Activated CD4-positive, alpha-beta T cell treated with anti-CD3 and anti-CD28 coated beads for 48 hours (primary cell): ENCODE measurements at regions not wholly inside any gene's neighbourhood (a gene's known extent, or its start where the extent isn't known, plus 50 kb on each side); places are given as distances from the start of the nearest gene placed in this dataset.

Source experiments
- DNase-seq: peaks from one replicate; pipeline ENCODE4 v3.0.0-alpha.2; 2020

DNA sequence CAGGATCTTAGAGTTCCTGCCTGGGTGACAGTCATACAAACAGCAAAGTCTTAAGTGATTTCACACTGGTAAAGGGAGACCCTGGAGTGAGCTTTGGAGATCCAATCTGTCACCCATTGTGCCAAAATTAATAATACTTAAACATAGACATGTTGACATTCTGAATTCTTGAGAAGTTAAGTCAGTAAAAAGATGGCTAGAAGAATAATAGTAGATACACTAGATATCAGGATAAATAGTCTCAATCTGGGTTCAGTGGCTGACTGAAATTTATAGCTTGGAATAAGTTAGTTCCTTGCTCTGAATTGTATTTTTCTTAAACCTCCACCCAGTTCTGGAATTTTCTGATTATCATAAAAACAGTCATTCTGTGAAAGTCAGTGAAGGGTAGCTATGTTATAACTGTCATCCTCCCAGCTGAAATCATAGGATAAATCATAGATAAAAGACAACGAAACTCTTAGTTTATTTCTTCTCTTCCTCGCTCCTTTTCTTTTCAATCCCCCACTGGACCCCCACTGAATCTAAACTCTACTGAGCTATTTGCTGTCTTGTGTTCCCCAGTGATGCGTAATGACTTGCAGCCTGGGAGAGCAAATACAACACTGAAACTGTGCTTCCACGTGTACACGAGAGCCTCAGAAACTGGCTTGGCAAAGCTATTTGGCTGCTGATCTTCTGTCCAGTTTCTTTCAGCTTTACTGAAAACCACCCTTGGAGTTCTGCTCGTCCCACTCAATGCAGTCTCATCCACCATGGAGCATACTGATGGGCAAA is 175.4 kb upstream of the TP63 start:
- no peak for DNase-seq

DNA sequence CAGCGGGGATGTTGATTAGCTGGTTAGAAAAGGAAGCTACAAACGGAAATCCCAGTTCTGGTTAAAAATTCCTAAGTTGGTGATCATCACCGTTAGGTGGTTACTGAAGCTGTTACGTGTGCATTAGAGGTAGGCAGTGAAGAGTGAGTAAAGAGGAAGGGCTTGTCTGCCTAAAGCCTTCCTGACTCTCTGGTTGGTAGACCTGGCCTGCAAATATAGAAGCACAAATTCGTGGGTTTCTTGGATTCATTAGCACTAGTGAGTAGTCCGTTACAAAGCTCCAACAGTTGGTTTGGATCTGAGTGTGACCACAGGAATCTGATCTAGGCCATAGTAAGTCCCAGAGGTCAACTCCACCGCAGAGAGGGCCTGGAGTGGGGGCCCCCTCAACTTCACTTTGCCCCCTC is 174.0 kb upstream of the TP63 start:
- no peak for DNase-seq

- DNase-seq = no peak
Measured at GRCh38 chr3:189457631-189458412, 173.4 kb upstream of the TP63 start.

- DNase-seq = no peak
Measured at GRCh38 chr3:189458528-189458927, 172.7 kb upstream of the TP63 start.

- no peak for DNase-seq
Measured at GRCh38 chr3:189459231-189459630, 172.0 kb upstream of the TP63 start.

DNA sequence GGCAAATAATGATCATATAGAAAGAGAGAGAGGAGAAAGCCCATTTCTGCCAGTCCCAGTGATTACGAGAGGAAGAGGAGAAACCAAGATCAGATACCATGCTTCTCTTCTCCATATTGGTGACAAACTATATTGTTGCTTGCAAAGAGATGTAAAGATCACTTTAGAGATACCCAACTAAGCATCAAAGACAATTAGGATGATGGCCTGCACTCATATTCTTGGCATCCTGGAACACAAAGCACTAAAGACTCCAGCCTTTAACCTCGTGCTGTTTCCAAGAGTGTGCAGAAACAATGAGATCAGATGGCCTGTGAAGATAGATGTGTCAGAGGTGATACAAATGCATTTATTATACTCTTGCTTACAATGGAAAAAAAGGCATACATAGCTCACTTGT is 170.7 kb upstream of the TP63 start:
- DNase-seq = no peak

DNA sequence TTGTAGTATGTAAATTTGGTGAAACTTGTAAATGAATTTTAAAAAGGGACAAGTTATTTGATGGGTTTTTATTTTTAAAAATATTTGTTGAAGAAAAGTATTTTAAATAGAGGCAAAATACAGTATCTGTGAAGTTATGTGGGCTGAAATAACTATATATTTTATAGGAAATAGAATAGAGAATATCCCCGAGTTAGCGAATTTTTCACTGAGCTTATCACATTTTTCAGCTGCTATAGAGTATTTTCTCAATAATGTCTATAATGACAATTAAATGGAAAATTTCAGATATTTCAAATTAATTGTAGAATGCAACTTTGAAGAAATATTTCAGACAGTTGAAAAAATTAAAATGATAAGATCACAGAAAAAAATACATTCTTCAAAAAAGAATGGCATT is 166.4 kb upstream of the TP63 start:
- DNase-seq = no peak

GRCh38 chr3:189466004-189466403 is 165.2 kb upstream of the TP63 start:
- no peak for DNase-seq

DNA sequence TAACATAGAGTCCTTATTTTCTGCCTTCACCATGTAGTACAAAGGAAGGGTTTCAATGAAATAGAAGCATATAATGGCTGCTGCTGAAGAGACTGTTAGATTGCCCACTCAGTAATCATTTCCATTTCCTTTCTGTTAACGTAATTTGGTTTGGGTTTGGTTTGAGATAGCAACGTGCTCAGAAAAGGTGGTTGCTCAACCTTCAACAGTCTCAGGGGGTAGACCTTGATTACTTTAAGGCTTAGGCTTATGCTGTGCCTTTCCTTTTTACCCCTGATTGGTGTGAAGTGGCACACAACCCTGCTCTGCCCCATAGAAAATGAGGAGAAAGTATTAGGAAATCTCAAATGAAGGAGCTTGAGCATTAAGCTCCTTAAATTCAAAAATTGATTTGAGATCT is 163.7 kb upstream of the TP63 start:
- no peak for DNase-seq

DNA sequence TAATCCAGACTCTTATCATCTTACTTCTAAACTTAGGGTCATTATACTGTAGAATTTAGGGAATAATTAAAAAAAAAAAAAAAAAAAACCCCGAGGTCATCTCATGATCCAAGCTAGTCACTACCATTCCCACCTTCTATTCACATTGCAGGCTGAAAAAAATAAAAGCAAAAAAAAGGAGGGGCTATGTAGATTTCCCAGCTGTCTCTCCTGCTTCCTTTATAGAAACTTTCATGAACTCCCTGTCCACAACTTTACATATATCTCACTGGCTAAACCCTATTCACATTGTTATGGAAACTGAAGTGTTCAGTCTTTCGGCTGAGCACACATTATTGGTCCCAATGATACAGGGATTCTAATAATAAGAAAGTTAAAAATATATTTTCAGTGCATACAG is 156.2 kb upstream of the TP63 start:
- no peak for DNase-seq

GRCh38 chr3:189477614-189478013 is 153.6 kb upstream of the TP63 start:
- no peak for DNase-seq

GRCh38 chr3:189486556-189486955 is 144.6 kb upstream of the TP63 start:
- DNase-seq = no peak

GRCh38 chr3:189488241-189488767 is 142.9 kb upstream of the TP63 start:
- DNase-seq = no peak

GRCh38 chr3:189490337-189490736 is 140.9 kb upstream of the TP63 start:
- DNase-seq = no peak

DNA sequence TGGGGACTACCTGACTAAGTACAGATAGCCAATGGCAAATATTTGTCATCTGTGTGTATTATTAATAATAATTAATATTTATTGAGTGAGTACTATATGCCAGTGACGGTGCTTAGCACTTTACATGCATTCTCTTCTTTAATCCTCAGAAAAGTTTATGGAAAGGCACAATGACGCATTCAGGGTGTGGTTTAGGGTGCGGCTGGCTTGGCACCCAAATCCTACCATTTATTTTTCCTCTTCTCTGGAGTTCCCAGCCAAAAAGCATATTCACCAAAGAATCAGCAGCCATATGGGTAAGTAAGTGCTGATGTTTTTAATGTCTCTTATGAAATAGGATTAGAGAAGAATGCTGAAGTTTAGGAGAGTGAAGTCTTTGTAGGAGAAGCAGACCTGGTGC is 140.4 kb upstream of the TP63 start:
- DNase-seq = no peak

DNA sequence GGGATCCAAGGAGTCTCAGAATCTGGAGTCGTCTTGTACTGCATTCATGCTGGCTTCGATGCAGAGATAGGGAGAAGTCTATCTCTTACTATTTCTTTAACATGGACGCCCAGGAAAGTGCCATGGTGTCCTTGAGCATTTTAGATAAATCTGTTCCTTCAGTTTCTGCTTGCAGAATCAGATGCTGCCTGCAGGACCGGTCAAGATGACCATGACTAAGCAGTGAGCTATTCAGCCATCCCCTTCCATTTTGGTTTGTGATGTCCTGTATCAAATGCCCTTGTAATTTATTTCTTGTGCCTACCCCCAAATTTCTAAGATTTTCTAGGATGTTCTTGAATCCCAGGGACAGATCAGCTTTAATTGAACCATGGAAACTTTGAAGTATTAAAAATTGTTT is 139.4 kb upstream of the TP63 start:
- DNase-seq = no peak

DNA sequence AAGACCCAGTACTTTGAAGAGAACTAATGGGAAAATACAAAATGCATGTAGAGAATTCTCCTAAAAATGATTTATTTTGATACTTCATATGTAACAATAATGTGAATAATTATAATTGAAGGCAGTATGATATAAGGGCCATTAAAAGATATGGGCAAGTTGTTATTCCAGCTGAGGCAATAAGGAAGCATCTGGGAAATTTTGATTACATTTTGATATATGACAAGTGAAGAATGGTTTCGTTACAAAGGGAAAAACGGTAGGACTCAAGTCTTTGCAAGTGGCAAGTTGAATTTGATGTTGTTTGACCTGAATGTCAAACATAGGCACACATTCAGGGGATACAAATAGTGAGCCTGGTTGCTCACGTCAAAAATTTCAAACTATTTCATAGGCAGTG is 137.9 kb upstream of the TP63 start:
- no peak for DNase-seq

DNA sequence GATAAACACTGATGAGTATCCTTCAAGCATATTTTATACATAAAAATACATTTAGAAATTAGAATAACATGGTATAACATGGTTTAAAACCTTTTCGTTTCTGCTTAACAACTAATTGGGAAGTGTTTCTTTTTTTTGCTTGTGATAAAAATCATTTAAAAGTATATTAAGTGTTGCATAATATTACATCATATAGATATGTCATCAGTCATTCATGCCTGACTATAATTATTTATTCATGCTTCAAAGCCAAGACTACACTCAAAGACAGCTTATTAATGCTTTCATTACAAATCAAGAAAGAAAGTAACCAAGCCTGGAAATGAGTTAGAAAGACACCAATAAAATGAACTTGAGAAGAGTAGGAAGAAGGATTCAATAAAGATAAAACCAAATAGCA is 136.6 kb upstream of the TP63 start:
- no peak for DNase-seq

DNA sequence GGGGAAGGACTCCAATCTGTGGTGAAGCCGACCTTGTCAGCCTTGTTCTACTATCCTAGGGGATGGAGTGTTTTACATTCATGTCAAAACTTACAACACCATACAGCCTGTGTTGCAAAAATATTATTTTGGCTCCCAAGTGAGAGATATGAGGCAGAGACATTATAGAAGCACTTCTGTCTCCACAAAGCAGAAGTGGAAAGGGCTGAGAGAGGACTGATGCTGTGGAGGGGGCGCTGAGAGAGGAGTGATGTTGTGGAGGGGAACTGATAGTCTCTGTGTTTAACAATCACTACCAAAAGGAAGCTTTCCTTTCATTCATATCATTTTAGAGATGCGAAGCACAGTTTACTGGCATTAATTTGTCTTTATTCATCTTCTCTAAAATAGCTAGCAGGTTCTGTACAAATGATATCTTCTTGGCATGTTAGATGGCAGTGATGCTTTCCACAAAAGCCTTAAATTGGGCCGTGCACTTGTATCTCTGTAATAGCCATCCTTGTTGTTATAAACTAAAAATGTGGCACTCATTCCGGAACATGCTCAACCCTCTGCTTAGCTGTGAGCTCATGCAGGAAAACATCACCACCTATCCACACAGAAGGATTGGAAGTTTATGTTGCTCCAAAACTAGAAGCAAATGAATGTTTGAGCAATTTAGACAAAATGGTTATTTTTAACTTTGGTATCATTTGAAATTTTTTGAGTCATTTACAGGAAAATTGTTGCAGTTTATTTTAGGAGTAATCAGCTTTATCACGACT is 134.6 kb upstream of the TP63 start:
- no peak for DNase-seq

- no peak for DNase-seq
Measured at GRCh38 chr3:189498995-189499704, 132.0 kb upstream of the TP63 start.

DNA sequence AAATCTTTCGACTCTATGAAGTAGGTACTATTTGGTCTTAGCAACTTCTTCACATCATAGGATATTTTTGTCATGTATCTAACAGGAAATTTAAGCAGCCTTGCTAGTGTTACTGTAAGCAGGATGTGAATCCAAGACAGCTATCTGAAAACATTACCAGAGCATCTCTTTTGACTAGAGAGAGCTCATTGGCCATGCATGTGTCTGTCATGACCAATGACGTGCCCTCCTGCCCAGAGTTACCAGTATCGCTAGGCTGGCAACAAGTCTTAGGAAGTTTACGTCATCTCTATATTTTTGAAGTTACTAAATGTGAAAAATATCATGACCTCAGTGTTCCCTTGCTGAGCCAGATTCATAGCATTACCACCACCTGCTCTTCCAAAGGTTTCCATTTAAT is 130.9 kb upstream of the TP63 start:
- peak; percentile 9 for DNase-seq

DNA sequence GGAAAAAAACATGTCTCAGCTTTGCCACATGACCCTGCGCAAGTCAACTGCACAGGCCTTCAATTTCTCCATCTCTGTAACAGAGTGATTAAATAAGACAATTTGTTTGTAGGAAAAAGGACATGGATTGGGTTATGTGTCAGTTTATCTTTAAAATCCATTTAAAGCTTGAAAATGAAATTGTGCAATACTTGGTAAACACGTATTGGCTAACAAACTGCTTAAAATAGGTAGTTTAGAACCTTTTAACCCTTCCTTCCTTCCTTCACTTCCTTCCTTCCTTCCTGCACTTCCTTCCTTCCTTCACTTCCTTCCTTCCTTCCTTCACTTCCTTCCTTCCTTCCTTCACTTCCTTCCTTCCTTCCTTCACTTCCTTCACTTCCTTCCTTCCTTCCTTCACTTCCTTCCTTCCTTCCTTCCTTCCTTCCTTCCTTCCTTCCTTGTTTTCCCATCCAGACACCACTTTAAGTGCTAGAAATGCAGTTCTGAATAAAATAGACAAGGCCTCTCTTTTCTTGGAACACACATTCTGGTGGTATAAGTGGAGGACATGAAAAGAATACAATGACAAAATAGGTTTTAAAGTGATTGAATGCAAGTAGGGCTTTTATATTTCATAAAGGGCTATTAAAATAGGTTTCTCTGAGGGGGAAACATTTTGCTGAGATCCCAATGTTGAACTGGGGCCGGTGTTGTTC is 130.2 kb upstream of the TP63 start:
- no peak for DNase-seq
